HG03342 (cell line): ENCODE measurements at regions not wholly inside any gene's neighbourhood (a gene's known extent, or its start where the extent isn't known, plus 50 kb on each side); places are given as distances from the start of the nearest gene placed in this dataset.
A peak's percentile ranks its signal among the peaks of the same experiment; 100 is the strongest.
"Not testable (repeated sequence)": the region's sequence is repeated elsewhere in the genome, so short reads cannot be mapped to it uniquely, and the experiment has no call there.

Experiments
- ATAC-seq: cut with Tn5 transposase; IDR thresholded peaks from one replicate; pipeline ENCODE4 v1.9.1; 2021; ENCODE audit warnings: mild to moderate bottlenecking, moderate library complexity; ENCODE audit not compliant: unreplicated experiment

GRCh38 chr4:114034189-114034588 is 54.7 kb upstream of the ARSJ start:
- ATAC-seq = no peak

DNA sequence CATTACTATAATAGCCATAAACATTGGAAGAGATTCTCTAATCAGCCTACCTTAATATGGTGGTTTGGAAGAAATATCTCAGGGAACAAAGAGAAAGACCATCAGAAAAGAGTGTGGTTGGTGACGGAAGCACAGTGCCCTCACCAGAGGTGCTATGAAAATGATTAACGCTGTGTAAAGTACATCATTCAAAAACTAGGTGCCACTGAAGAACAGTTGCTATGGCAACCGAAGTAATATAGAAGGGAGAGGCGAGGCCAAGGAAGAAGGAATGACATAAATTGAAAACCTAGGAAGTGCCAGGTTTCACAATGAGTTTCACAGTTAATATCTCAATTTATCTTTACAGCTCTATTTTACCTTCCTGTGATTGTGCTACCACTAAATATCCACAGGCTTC is 57.0 kb upstream of the ARSJ start:
- ATAC-seq = no peak

DNA sequence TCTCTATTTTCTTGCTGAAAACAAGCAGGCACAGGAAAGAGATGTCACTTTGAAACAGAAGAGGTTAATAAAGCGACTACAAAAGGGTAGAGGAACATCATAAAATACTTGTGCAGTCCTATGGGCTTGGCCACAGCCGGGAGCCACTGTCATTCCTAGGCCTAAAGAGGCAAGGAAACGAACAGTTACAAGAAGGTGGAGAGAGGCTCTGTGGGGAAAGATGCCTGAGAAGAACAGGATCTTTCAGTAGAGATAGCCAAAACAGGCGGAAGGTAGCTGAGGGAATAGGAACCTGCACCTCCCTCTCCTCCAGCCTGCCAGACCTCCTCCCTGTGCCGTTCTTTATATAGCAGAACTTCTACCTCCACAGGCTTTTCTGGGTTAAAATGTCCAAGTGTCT is 57.4 kb upstream of the ARSJ start:
- ATAC-seq = no peak

- no peak for ATAC-seq
These were observed 58.5 kb upstream of the ARSJ start for GRCh38 chr4:114037988-114038387.

- ATAC-seq = no peak
These were observed 59.4 kb upstream of the ARSJ start for GRCh38 chr4:114038762-114039387.

- peak; percentile 95 for ATAC-seq
These were observed 61.1 kb upstream of the ARSJ start for GRCh38 chr4:114040319-114041116.

DNA sequence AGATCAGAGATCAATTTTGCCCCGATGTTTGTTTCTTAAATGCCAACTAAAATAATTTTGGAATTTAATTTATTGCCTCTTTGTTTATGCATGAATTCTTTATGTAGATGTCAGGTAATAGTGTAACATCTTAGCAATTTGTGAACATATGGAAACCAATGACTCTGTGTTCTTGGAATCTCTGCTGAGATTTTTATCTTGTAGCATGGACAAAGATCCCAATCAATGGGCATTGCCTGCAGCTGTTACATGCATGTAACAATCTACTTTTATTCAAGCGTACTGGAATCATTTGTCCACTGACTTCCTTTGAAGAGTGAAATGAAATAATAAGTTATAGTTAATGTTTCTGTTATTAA is 61.6 kb upstream of the ARSJ start:
- ATAC-seq = no peak

DNA sequence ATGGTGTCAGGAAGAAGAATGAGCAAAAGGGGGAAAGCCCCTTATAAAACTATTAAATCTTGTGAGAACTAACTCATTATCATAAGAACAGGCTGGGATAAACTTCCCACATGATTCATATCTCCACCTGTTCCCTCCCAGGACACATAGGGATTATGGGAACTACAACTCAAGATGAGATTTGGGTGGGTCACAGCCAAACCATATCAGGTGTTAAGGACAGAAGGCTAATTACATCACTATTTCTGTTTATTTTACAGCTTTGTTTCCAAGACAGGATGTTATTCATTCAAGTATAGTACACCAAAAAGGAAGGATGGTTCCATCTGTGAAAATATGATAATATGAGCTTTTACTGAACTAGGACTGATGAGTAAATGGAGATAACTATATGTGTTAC is 63.7 kb upstream of the ARSJ start:
- no peak for ATAC-seq

GRCh38 chr4:114044351-114044750 is 64.9 kb upstream of the ARSJ start:
- not testable (repeated sequence) for ATAC-seq

DNA sequence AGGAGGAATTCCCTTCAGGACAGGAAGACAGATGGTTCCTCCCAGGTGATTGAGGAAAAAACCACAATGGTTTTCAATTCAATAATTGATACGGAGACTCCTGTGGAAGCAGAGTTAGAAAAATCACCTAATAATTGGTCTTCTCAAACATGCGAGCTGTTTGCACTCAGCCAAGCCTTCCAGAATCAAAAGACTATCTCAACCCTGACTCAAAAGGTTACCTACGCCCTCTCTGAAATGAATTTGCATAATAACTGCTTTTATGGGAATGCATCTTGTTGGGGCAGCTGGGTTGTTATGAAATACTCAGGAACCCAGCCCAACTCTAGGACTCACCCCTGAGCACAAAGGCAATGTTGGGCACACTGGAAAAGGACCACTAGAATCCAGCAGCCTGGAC is 66.9 kb upstream of the ARSJ start:
- no peak for ATAC-seq

DNA sequence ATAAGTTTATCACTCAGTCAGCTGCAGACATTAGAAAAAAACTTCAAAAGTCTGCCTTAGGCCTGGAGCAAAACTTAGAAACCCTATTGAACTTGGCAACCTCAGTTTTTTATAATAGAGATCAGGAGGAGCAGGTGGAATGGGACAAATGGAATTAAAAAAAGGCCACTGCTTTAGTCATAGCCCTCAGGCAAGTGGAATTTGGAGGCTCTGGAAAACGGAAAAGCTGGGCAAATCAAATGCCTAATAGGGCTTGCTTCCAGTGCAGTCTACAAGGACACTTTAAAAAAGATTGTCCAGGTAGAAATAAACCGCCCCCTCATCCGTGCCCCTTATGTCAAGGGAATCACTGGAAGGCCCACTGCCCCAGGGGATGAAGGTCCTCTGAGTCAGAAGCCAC is 68.7 kb upstream of the ARSJ start:
- ATAC-seq = not testable (repeated sequence)

- no peak for ATAC-seq
These were observed 72.8 kb upstream of the ARSJ start for GRCh38 chr4:114052227-114052626.

DNA sequence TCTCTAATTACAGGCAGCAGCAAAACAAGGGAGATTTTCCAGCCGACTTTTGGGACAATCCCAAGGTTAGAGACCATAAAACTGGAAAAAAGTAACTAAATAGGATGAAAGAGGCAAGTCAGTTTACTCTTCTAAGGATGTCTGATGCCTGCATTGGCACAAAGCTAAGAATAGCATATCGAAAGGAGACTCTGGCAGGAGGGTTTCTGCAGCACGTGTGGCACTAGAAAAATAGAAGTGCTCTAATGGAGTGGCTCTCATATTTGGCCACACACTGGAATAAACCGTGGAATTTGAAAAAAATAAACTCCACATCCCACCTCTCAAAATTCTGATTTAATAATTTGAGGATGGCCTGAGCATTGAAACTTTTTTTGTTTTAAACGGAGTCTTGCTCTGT is 77.2 kb upstream of the ARSJ start:
- no peak for ATAC-seq

DNA sequence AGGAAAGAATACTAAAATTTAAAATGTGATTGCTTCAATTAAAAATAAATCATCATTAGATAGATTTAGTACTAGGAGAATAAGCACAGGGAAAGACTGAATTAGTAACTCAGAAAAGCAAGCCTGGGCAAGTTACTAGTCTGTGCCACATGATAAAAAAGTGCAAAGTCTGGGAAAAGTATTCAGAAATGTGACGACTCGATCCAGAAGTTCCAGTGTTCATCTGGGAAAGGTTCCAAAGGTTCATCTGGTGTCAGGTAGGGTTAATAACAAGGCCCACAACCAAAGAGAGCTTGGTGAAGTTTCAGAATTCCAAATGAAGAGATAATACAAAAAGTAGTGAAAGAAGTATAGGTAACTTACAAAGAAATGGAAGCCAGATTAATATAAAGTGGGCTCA is 78.3 kb upstream of the ARSJ start:
- no peak for ATAC-seq

- ATAC-seq = no peak
These were observed 83.1 kb upstream of the ARSJ start for GRCh38 chr4:114062499-114062898.

GRCh38 chr4:114072781-114073180 is 93.3 kb upstream of the ARSJ start:
- ATAC-seq = no peak

DNA sequence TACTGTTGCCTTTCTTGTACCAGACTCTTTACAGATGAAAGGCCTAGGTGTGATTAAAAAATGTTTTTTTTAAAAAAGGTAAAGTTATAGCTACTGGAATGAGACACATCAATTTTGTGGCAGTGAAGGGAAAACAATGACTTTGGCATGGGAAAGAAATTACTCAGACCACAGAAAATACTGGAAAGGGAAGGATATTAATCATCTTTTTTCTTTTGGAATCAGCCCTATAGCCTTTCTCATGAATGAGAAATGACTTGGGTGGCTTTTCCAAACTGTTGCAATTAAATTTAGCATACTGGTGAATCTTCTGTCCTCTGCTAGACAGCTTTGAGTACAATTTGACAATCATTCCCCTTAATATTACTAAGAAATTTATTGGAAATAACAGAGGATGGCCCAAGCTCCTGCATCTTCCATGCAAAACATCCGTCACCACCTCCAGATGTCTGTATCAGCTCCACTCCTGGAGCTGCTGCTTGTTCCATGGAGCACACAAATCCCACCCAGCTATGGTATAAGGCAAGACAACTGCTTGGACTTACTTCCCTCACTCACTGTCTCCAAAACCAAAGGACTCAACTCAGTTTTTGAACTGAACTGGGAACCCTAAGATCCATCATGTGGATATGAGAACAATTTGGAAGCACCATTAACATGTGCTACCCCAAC is 97.6 kb upstream of the ARSJ start:
- no peak for ATAC-seq

DNA sequence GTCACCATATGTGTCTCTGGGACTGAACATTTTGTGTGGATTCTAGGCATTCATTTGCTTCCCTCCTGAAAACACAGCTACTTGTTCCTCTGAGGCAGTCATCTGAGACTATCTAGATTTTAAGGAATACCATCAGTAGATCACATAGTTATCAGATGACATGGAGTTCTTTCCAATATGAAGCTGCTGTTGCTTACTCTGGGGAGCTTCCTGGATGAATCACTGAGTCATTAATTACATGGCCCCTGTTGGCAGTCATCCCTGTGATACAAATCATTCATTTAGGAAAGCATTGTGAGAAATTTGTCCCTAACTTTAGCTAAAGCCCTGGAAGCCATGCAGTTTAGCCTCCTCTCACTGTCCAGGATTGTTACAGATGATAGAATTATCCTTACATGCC is 98.2 kb upstream of the ARSJ start:
- ATAC-seq = no peak

GRCh38 chr4:114078636-114079035 is 99.2 kb upstream of the ARSJ start:
- no peak for ATAC-seq

DNA sequence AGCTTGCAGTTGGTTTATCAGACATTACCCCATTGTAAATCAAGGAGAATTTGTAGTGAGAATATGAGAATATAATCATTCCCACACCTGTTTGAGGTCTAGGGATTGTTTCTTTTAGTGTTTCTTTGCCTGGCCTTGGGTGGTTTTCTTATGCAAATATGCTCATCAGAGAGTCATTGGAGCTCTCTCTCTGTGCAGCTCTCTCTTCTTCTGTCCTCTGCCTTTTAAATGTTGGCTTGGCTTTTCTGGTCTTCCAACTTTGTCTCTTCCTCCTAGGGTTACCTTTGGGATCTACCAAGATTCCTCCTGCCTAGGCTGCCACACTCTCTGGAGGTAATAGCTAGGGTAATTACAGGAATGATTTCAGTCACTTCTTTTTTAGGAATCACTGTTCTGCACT is 102.3 kb upstream of the ARSJ start:
- ATAC-seq = no peak

DNA sequence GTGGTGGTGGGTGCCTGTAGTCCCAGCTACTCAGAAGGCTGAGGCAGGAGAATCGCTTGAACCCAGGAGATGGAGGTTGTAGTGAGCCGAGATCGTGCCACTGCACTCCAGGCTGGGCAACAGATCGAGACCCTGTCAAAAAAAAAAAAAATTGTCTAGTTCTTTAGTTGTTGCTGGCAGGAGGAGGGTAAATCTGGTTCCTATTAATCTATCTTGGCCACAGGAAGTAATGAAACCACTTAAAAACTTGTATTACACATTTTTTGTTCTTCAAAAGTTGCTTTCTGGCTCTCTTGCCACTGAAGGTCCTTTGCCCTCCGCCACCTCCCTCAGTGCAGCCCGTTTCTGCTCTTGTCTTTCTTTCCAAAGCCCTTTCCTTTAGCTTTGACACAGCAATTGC is 102.9 kb upstream of the ARSJ start:
- no peak for ATAC-seq

GRCh38 chr4:114085611-114086345 is 106.3 kb upstream of the ARSJ start:
- ATAC-seq = no peak
